ENCODE measurements at regions not wholly inside any gene's neighbourhood (a gene's known extent, or its start where the extent isn't known, plus 50 kb on each side); places are given as distances from the start of the nearest gene placed in this dataset.

GRCh38 chr13:103903790-103904189 lies 837.6 kb upstream of the SLC10A2 start:
- POLR2A ChIA-PET, result no interaction called here

DNA sequence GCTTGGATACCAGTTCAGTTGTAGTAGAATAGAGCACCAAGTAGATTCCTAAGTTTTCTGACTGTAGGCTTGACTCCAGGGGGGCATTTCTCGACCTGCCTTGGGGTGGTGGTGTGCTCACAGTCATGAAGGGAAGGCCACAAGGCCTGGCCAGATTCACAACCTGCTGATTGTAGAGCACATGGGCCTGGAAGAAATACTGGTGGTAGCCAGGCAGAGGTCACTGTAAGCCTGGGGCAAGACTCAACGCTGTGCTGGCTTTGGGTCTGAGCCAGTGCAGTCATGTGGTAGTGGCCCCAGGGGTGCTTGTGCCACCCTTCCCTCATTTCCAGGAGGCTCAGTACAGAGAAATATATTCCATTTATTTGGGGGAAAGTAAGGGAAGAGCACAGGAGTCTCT lies 832.3 kb upstream of the SLC10A2 start:
- RAD21 ChIA-PET (ENCODE audit: low non-redundant PET in 1 of 2, low total read pairs in 2 of 2, uncharacterized antibody in 2 of 2, unreplicated experiment in 2 of 2), result no interaction called here
- no peak overlapping the region for H3K27ac ChIP-seq (ENCODE audit: low read depth, low read length)
- CTCF ChIA-PET, result no interaction called here

More at GRCh38 chr13:103903790-103904189, 837.6 kb upstream of the SLC10A2 start:
- ChIA-PET CTCF (no interaction called here), RAD21 (ENCODE audit: low non-redundant PET in 1 of 2, low total read pairs in 2 of 2, uncharacterized antibody in 2 of 2, unreplicated experiment in 2 of 2) (no interaction called here)
- Histone ChIP-seq H3K4me1 (ENCODE audit: control insufficient read depth in 1 of 2, insufficient read depth in 2 of 2, low read length in 2 of 2) (no peaks in the 10 kb centered on the region), H3K9me3 (ENCODE audit: control insufficient read depth in 1 of 2, insufficient read depth in 1 of 2, low read depth in 1 of 2, low read length in 2 of 2) (no peaks in the 10 kb centered on the region), H3K27me3 (ENCODE audit: insufficient read depth, low read length) (no peaks in the 10 kb centered on the region), H3K79me2 (ENCODE audit: insufficient read depth, low read length) (no peaks in the 10 kb centered on the region), H3K9me2 (ENCODE audit: insufficient read depth) (no peaks in the 10 kb centered on the region), H3K27ac (ENCODE audit: low read depth, low read length) (no peak overlapping the region), H3K4me3 (replicated peaks in 1 of 2; ENCODE audit: low read depth in 1 of 2, low read length in 2 of 2) (no peak overlapping the region), H3K4me2 (ENCODE audit: low read length) (no peak overlapping the region), H2AFZ (ENCODE audit: low read depth, low read length, poor library complexity, severe bottlenecking) (no peak overlapping the region), H4K20me1 (ENCODE audit: insufficient read depth) (no peaks in the 10 kb centered on the region), H3K36me3 (ENCODE audit: control insufficient read depth in 1 of 2, insufficient read depth in 2 of 2, low read length in 2 of 2) (no peaks in the 10 kb centered on the region), H3K9ac (ENCODE audit: low read length) (no peak overlapping the region)
- TF ChIP-seq POLR2AphosphoS5 (IDR thresholded peaks at IDR 0.05; ENCODE audit: low read depth, low read length), result no peak
- TF ChIP-seq JUND (IDR thresholded peaks at IDR 0.05), result no peak
- no peak for TF ChIP-seq RAD21 (IDR thresholded peaks at IDR 0.05; ENCODE audit: low read depth)
- intact Hi-C loops (cut with micrococcal nuclease), result no loop called here
- no peak for ATAC-seq
- BruUV-seq (replicated peaks), result no TSS peak
- DNase-seq (ENCODE audit: low read depth, low spot score), result no peak

More for the DNA sequence above, 832.3 kb upstream of the SLC10A2 start:
- TF ChIP-seq, protein P1, sequence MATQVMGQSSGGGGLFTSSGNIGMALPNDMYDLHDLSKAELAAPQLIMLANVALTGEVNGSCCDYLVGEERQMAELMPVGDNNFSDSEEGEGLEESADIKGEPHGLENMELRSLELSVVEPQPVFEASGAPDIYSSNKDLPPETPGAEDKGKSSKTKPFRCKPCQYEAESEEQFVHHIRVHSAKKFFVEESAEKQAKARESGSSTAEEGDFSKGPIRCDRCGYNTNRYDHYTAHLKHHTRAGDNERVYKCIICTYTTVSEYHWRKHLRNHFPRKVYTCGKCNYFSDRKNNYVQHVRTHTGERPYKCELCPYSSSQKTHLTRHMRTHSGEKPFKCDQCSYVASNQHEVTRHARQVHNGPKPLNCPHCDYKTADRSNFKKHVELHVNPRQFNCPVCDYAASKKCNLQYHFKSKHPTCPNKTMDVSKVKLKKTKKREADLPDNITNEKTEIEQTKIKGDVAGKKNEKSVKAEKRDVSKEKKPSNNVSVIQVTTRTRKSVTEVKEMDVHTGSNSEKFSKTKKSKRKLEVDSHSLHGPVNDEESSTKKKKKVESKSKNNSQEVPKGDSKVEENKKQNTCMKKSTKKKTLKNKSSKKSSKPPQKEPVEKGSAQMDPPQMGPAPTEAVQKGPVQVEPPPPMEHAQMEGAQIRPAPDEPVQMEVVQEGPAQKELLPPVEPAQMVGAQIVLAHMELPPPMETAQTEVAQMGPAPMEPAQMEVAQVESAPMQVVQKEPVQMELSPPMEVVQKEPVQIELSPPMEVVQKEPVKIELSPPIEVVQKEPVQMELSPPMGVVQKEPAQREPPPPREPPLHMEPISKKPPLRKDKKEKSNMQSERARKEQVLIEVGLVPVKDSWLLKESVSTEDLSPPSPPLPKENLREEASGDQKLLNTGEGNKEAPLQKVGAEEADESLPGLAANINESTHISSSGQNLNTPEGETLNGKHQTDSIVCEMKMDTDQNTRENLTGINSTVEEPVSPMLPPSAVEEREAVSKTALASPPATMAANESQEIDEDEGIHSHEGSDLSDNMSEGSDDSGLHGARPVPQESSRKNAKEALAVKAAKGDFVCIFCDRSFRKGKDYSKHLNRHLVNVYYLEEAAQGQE (IDR thresholded peaks at IDR 0.05; ENCODE audit: low read depth), result no peak
- TF ChIP-seq EZH2phosphoT487 (IDR thresholded peaks at IDR 0.05; ENCODE audit: borderline replicate concordance), result no peak
- no peak for TF ChIP-seq POLR2AphosphoS5 (IDR thresholded peaks at IDR 0.05; ENCODE audit: low read depth, low read length)
- no peak for TF ChIP-seq YY1 (IDR thresholded peaks at IDR 0.05; ENCODE audit: extremely low read depth, insufficient replicate concordance, low read depth, low read length)
- no peak for TF ChIP-seq ZFX (IDR thresholded peaks at IDR 0.05)
- no peak for TF ChIP-seq ZNF274 (IDR thresholded peaks at IDR 0.05; ENCODE audit: low read depth, low read length)
- no peak for TF ChIP-seq ELF1 (IDR thresholded peaks at IDR 0.05; ENCODE audit: borderline replicate concordance, low read depth)
- TF ChIP-seq MAX (IDR thresholded peaks at IDR 0.05), result no peak
- no peak for TF ChIP-seq EGR1 (IDR thresholded peaks at IDR 0.05; ENCODE audit: low read depth)
- TF ChIP-seq, protein P2, sequence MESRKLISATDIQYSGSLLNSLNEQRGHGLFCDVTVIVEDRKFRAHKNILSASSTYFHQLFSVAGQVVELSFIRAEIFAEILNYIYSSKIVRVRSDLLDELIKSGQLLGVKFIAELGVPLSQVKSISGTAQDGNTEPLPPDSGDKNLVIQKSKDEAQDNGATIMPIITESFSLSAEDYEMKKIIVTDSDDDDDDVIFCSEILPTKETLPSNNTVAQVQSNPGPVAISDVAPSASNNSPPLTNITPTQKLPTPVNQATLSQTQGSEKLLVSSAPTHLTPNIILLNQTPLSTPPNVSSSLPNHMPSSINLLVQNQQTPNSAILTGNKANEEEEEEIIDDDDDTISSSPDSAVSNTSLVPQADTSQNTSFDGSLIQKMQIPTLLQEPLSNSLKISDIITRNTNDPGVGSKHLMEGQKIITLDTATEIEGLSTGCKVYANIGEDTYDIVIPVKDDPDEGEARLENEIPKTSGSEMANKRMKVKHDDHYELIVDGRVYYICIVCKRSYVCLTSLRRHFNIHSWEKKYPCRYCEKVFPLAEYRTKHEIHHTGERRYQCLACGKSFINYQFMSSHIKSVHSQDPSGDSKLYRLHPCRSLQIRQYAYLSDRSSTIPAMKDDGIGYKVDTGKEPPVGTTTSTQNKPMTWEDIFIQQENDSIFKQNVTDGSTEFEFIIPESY (IDR thresholded peaks at IDR 0.05; ENCODE audit: extremely low read depth, insufficient replicate concordance, low read length), result no peak
- TF ChIP-seq FOSL1 (IDR thresholded peaks at IDR 0.05; ENCODE audit: low read depth), result no peak
- TF ChIP-seq SP1 (IDR thresholded peaks at IDR 0.05; ENCODE audit: low read depth), result no peak
- TF ChIP-seq POLR2A (IDR thresholded peaks at IDR 0.05; ENCODE audit: borderline replicate concordance, extremely low read depth, insufficient read depth, insufficient read length), result no peak
- no peak for TF ChIP-seq SIN3A (IDR thresholded peaks at IDR 0.05; ENCODE audit: low read depth)
- no peaks in the 10 kb centered on the region for H3K9me2 ChIP-seq (ENCODE audit: insufficient read depth)
- H3K9ac ChIP-seq (ENCODE audit: low read length), result no peak overlapping the region
- no peaks in the 10 kb centered on the region for H3K79me2 ChIP-seq (ENCODE audit: insufficient read depth, low read length)
- no peak overlapping the region for H2AFZ ChIP-seq (ENCODE audit: low read depth, low read length, poor library complexity, severe bottlenecking)
- POLR2A ChIA-PET, result no interaction called here
- DNase-seq (ENCODE audit: low read depth, low spot score), result no peak
- ATAC-seq, result no peak
- H3K9me3 ChIP-seq (ENCODE audit: control insufficient read depth in 1 of 2, insufficient read depth in 1 of 2, low read depth in 1 of 2, low read length in 2 of 2), result no peaks in the 10 kb centered on the region
- H3K4me1 ChIP-seq (ENCODE audit: control insufficient read depth in 1 of 2, insufficient read depth in 2 of 2, low read length in 2 of 2), result no peaks in the 10 kb centered on the region
- no peak overlapping the region for H3K4me3 ChIP-seq (replicated peaks in 1 of 2; ENCODE audit: low read depth in 1 of 2, low read length in 2 of 2)
- no peaks in the 10 kb centered on the region for H4K20me1 ChIP-seq (ENCODE audit: insufficient read depth)
- intact Hi-C loops (cut with micrococcal nuclease), result loop anchor here (10.0 kb wide), 1 partner anchor 346 kb away; no protein-coding TSS in a partner anchor
- H3K27me3 ChIP-seq (ENCODE audit: insufficient read depth, low read length), result no peaks in the 10 kb centered on the region
- H3K4me2 ChIP-seq (ENCODE audit: low read length), result no peak overlapping the region
- no TSS peak for BruUV-seq (replicated peaks)
- H3K36me3 ChIP-seq (ENCODE audit: control insufficient read depth in 1 of 2, insufficient read depth in 2 of 2, low read length in 2 of 2), result no peaks in the 10 kb centered on the region

All from HCT116 (cell line).